NB4 (cell line): ENCODE measurements at regions not wholly inside any gene's neighbourhood (a gene's known extent, or its start where the extent isn't known, plus 50 kb on each side); places are given as distances from the start of the nearest gene placed in this dataset.

ENCODE experiments used
- CTCF ChIP-seq: IDR thresholded peaks from one replicate; pipeline ENCODE4 v1.5.1; 2012; ENCODE audit warnings: low read depth, low read length
- MYC ChIP-seq: IDR thresholded peaks from 2 replicates; pipeline ENCODE4 v1.6.1; 2011; ENCODE audit warnings: low read depth, low read length
- POLR2A ChIP-seq: IDR thresholded peaks from 2 replicates; pipeline ENCODE4 v1.6.1; 2011; ENCODE audit warnings: mild to moderate bottlenecking; ENCODE audit not compliant: insufficient read length; ENCODE audit errors: extremely low read depth

- TF ChIP-seq CTCF (no peak), POLR2A (no peak), MYC (no peak)
Measured at GRCh38 chr11:133608496-133608895, 76.2 kb upstream of the OPCML start.
